DOHH2 (cell line): ENCODE measurements at regions not wholly inside any gene's neighbourhood (a gene's known extent, or its start where the extent isn't known, plus 50 kb on each side); places are given as distances from the start of the nearest gene placed in this dataset.

Experiments used
- CTCF ChIP-seq: fragments of 200-600 bp; sonication (generic); IDR thresholded peaks from one replicate; pipeline ENCODE4 v1.5.1; 2014; ENCODE audit warnings: antibody characterized with exemption, mild to moderate bottlenecking, low read depth, low read length; ENCODE audit not compliant: poor library complexity, severe bottlenecking
- EZH2phosphoT487 ChIP-seq: fragments of 200-600 bp; sonication (generic); IDR thresholded peaks from 2 replicates; pipeline ENCODE4 v1.6.1; 2017; ENCODE audit warnings: borderline replicate concordance, mild to moderate bottlenecking, antibody characterized with exemption, low read length, moderate library complexity, mixed read lengths

- TF ChIP-seq CTCF (no peak), EZH2phosphoT487 (no peak)
Measured at GRCh38 chr5:163735069-163735468, 229.7 kb downstream of the MAT2B start.
